Neural cell (in vitro differentiated cells): ENCODE measurements at regions not wholly inside any gene's neighbourhood (a gene's known extent, or its start where the extent isn't known, plus 50 kb on each side); places are given as distances from the start of the nearest gene placed in this dataset.
"Not testable (repeated sequence)": the region's sequence is repeated elsewhere in the genome, so short reads cannot be mapped to it uniquely, and the experiment has no call there.

Source experiments
- CTCF ChIP-seq: fragments of 450-650 bp; IDR thresholded peaks from 2 replicates; pipeline ENCODE4 v1.5.1; 2014; ENCODE audit warnings: antibody characterized with exemption, mild to moderate bottlenecking, moderate library complexity; ENCODE audit not compliant: poor library complexity, severe bottlenecking
- EP300 ChIP-seq: fragments of 450-650 bp; conservative IDR thresholded peaks from 2 replicates; pipeline ENCODE4 v1.6.1; 2014; ENCODE audit warnings: antibody characterized with exemption, mild to moderate bottlenecking, moderate library complexity; ENCODE audit not compliant: poor library complexity, severe bottlenecking
- EZH2 ChIP-seq: fragments of 200-600, 300-800 bp; shearing (Covaris generic), sonication (generic); IDR thresholded peaks from 2 replicates; pipeline ENCODE4 v1.6.1; 2014; ENCODE audit warnings: antibody characterized with exemption, low read length, borderline replicate concordance, mild to moderate bottlenecking; ENCODE audit not compliant: insufficient read depth, poor library complexity, severe bottlenecking
- MXI1 ChIP-seq: fragments of 450-650 bp; conservative IDR thresholded peaks from 2 replicates; pipeline ENCODE4 v1.6.1; 2014; ENCODE audit warnings: antibody characterized with exemption, mild to moderate bottlenecking; ENCODE audit not compliant: poor library complexity, severe bottlenecking
- POLR2AphosphoS5 ChIP-seq: IDR thresholded peaks from 2 replicates; pipeline ENCODE4 v1.6.1; 2012
- RAD21 ChIP-seq: fragments of 450-650 bp; conservative IDR thresholded peaks from 2 replicates; pipeline ENCODE4 v1.6.1; 2014; ENCODE audit warnings: antibody characterized with exemption, mild to moderate bottlenecking, moderate library complexity
- REST ChIP-seq: IDR thresholded peaks from 2 replicates; pipeline ENCODE4 v1.6.1; 2012; ENCODE audit warnings: borderline replicate concordance
- TAF1 ChIP-seq: IDR thresholded peaks from 2 replicates; pipeline ENCODE4 v1.6.1; 2012; ENCODE audit warnings: low read depth

- not testable (repeated sequence) for TF ChIP-seq EP300, CTCF, EZH2, MXI1, POLR2AphosphoS5, RAD21, TAF1, REST
These were observed 62.2 kb upstream of the MUC20 start for GRCh38 chr3:195658381-195659135.
